SK-N-MC (cell line): ENCODE measurements at regions not wholly inside any gene's neighbourhood (a gene's known extent, or its start where the extent isn't known, plus 50 kb on each side); places are given as distances from the start of the nearest gene placed in this dataset.

ENCODE experiments used
- EZH2 ChIP-seq: fragments of 200-600 bp; sonication (generic); IDR thresholded peaks from one replicate; pipeline ENCODE4 v1.6.1; 2017; ENCODE audit warnings: antibody characterized with exemption
- POLR2AphosphoS5 ChIP-seq: IDR thresholded peaks from 2 replicates; pipeline ENCODE4 v1.6.1; 2012; ENCODE audit warnings: mild to moderate bottlenecking, low read depth, low read length, borderline replicate concordance

DNA sequence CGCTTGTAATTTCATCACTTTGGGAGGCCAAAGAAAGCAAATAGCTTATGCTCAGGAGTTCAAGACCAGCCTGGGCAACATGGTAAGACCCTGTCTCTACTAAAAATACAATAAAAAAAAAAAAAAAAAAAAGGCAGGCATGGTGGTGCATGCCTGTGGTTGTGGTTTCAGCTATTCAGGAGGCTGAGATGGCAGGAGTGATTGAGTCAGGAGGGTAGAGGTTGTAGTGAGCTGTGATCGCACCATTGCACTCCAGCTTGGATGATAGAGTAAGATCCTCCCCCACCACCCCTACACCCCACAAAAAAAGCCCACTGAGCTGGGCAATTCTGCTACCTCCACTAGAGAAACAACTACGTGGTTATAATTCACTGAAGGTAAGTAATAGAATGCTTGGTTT, 118.8 kb upstream of the PCDH18 start:
- TF ChIP-seq EZH2 (no peak), POLR2AphosphoS5 (no peak)
